ENCODE measurements at regions not wholly inside any gene's neighbourhood (a gene's known extent, or its start where the extent isn't known, plus 50 kb on each side); places are given as distances from the start of the nearest gene placed in this dataset.

- TF ChIP-seq, protein P1, sequence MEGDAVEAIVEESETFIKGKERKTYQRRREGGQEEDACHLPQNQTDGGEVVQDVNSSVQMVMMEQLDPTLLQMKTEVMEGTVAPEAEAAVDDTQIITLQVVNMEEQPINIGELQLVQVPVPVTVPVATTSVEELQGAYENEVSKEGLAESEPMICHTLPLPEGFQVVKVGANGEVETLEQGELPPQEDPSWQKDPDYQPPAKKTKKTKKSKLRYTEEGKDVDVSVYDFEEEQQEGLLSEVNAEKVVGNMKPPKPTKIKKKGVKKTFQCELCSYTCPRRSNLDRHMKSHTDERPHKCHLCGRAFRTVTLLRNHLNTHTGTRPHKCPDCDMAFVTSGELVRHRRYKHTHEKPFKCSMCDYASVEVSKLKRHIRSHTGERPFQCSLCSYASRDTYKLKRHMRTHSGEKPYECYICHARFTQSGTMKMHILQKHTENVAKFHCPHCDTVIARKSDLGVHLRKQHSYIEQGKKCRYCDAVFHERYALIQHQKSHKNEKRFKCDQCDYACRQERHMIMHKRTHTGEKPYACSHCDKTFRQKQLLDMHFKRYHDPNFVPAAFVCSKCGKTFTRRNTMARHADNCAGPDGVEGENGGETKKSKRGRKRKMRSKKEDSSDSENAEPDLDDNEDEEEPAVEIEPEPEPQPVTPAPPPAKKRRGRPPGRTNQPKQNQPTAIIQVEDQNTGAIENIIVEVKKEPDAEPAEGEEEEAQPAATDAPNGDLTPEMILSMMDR (IDR thresholded peaks at IDR 0.05; ENCODE audit: low read depth, low read length, poor library complexity, severe bottlenecking): no peak
- TF ChIP-seq EZH2phosphoT487 (IDR thresholded peaks at IDR 0.05; ENCODE audit: borderline replicate concordance, low read length): no peak
Observed at GRCh38 chr14:75373133-75373532, 54.7 kb upstream of the JDP2 start.
